Neural crest cell (in vitro differentiated cells): ENCODE measurements at regions not wholly inside any gene's neighbourhood (a gene's known extent, or its start where the extent isn't known, plus 50 kb on each side); places are given as distances from the start of the nearest gene placed in this dataset.

Experiments used
- DNase-seq: peaks from one replicate; pipeline ENCODE4 v3.0.0; 2021; ENCODE audit warnings: low read depth, mixed read lengths, low spot score
- H3K27ac Mint-ChIP-seq: one replicate; pipeline ENCODE4 v1.8.0; 2021; ENCODE audit warnings: mild to moderate bottlenecking, mixed read lengths; ENCODE audit not compliant: unreplicated experiment
- H3K27me3 Mint-ChIP-seq: 2 replicates; pipeline ENCODE4 v1.8.0; 2021; ENCODE audit warnings: low read depth, mild to moderate bottlenecking, mixed read lengths
- H3K36me3 Mint-ChIP-seq: 2 replicates; pipeline ENCODE4 v1.8.0; 2021; ENCODE audit warnings: low read depth, mild to moderate bottlenecking, mixed read lengths
- H3K4me1 Mint-ChIP-seq: 2 replicates; pipeline ENCODE4 v1.8.0; 2021; ENCODE audit warnings: mixed read lengths
- H3K4me3 Mint-ChIP-seq: one replicate; pipeline ENCODE4 v1.8.0; 2021; ENCODE audit warnings: mild to moderate bottlenecking, mixed read lengths
- H3K9me3 Mint-ChIP-seq: 2 replicates; pipeline ENCODE4 v1.8.0; 2021; ENCODE audit warnings: mixed read lengths
- TF ChIP-seq, protein P1 (sequence below): fragments of 200-600 bp; sonication (generic); conservative IDR thresholded peaks from 2 replicates; pipeline ENCODE4 v1.5.0; 2021; ENCODE audit warnings: antibody characterized with exemption, mild to moderate bottlenecking

DNA sequence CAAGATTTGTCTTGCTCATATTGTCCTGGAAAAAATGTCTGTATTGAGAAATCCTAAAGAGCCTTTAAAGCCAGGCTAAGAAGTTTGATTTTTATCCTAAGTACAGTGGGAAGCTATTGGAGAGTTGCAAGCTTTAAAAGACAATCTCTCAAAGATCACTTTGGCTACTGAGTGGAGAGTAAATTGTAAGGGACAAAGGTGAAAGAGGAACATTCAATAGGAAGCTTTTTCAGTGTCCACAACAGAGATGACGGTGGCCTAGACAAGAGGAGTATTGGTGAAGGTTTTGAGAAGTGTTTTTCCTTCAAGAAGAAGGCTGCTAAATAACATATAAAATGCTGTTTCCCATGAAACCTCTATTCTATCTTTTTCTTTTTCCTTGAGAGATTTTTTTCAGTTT, 249.5 kb upstream of the IL12A start:
- H3K27ac Mint-ChIP-seq = no peak overlapping the region
- no peaks in the 10 kb centered on the region for H3K9me3 Mint-ChIP-seq
- TF ChIP-seq, protein P1, sequence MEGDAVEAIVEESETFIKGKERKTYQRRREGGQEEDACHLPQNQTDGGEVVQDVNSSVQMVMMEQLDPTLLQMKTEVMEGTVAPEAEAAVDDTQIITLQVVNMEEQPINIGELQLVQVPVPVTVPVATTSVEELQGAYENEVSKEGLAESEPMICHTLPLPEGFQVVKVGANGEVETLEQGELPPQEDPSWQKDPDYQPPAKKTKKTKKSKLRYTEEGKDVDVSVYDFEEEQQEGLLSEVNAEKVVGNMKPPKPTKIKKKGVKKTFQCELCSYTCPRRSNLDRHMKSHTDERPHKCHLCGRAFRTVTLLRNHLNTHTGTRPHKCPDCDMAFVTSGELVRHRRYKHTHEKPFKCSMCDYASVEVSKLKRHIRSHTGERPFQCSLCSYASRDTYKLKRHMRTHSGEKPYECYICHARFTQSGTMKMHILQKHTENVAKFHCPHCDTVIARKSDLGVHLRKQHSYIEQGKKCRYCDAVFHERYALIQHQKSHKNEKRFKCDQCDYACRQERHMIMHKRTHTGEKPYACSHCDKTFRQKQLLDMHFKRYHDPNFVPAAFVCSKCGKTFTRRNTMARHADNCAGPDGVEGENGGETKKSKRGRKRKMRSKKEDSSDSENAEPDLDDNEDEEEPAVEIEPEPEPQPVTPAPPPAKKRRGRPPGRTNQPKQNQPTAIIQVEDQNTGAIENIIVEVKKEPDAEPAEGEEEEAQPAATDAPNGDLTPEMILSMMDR = no peak
- H3K4me3 Mint-ChIP-seq = no peak overlapping the region
- H3K4me1 Mint-ChIP-seq = no peaks in the 10 kb centered on the region
- H3K27me3 Mint-ChIP-seq = no peaks in the 10 kb centered on the region
- DNase-seq = no peak
- no peaks in the 10 kb centered on the region for H3K36me3 Mint-ChIP-seq

DNA sequence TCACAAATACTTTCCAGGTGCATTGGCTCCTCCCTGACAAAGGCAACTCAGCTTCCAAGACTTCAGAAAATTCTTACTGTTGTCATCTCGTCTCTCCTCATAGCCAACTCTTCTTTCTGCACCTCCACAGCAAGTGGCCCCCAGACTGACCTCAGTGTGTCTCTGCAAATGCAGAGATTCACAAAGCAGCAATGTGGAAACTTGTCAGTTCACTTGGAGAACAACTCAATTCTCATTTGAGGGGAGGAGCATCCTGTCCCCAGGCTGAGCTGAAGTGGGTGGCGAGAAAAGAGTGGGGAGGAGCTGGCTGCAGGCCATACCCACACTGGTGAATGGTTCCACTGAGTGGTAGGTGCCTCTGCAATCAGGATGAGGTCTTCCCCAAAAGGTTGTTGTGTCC, 248.7 kb upstream of the IL12A start:
- Mint-ChIP-seq H3K4me1 (no peaks in the 10 kb centered on the region), H3K9me3 (no peaks in the 10 kb centered on the region), H3K27ac (no peak overlapping the region), H3K4me3 (no peak overlapping the region), H3K36me3 (no peaks in the 10 kb centered on the region), H3K27me3 (no peaks in the 10 kb centered on the region)
- no peak for DNase-seq
- TF ChIP-seq, protein P1 = no peak

DNA sequence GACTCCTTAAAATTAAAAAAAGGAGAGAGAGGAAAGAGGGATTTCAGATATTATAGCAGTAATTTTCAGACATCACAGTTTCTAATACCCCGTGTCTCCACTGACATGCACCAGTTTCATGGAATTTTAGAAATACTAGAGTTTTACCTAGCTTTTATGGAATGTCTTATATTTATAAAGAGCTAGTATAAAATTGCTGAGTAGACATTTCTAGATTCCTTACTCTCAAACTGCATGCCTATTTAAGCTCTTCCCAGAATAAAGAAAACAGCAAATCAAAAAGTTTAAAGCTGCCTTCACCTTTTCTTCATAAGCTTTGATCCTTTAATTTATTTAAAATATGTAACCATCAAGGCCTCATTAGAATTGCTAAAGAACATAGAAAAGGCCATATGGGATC, 247.4 kb upstream of the IL12A start:
- no peak for DNase-seq
- H3K9me3 Mint-ChIP-seq = no peaks in the 10 kb centered on the region
- no peaks in the 10 kb centered on the region for H3K4me1 Mint-ChIP-seq
- no peaks in the 10 kb centered on the region for H3K27me3 Mint-ChIP-seq
- TF ChIP-seq, protein P1 = no peak
- H3K36me3 Mint-ChIP-seq = no peaks in the 10 kb centered on the region
- no peak overlapping the region for H3K4me3 Mint-ChIP-seq
- H3K27ac Mint-ChIP-seq = no peak overlapping the region

DNA sequence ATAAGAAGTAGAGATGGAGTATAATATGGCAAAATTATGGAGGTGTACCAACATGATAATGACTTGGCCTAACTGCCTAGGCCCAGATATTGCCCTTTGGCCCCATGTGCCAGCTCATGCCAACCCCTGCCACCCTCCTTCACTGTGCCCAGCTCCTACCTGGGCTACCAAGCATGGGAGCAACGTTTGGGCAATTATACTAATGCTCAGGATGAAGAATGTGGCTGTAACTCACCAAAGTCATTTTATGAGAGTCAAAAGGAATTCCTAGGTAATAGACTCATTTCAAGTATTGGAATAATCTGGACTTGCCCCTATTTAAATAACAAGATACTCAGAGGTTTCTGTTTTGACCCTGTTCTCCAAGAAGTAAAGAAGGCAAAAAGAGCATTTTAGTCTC, 240.2 kb upstream of the IL12A start:
- TF ChIP-seq, protein P1 = no peak
- Mint-ChIP-seq H3K4me1 (no peaks in the 10 kb centered on the region), H3K36me3 (no peaks in the 10 kb centered on the region), H3K9me3 (no peaks in the 10 kb centered on the region), H3K27me3 (no peaks in the 10 kb centered on the region), H3K4me3 (no peak overlapping the region), H3K27ac (no peak overlapping the region)
- no peak for DNase-seq

DNA sequence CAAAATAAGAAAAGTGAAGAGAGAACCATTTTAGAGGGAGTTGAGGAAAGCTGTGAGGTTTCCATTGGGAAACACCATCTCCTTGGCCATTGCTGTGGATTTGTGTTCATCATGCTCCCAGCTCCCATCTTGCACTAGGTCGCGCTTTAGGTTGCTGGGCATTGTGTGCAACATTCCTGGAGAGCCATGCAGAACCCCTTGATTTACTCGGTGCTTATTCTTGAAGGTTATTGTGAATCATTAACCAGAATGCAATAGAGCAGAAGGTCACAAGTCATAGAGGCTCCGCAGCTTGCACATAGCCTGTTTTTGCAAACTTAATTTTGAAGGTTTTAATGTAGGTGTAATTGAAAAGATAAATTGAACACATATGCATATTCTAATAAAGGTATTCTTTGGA, 239.2 kb upstream of the IL12A start:
- no peaks in the 10 kb centered on the region for H3K36me3 Mint-ChIP-seq
- TF ChIP-seq, protein P1 = no peak
- H3K9me3 Mint-ChIP-seq = no peaks in the 10 kb centered on the region
- no peak overlapping the region for H3K4me3 Mint-ChIP-seq
- DNase-seq = no peak
- no peaks in the 10 kb centered on the region for H3K4me1 Mint-ChIP-seq
- no peaks in the 10 kb centered on the region for H3K27me3 Mint-ChIP-seq
- H3K27ac Mint-ChIP-seq = no peak overlapping the region

DNA sequence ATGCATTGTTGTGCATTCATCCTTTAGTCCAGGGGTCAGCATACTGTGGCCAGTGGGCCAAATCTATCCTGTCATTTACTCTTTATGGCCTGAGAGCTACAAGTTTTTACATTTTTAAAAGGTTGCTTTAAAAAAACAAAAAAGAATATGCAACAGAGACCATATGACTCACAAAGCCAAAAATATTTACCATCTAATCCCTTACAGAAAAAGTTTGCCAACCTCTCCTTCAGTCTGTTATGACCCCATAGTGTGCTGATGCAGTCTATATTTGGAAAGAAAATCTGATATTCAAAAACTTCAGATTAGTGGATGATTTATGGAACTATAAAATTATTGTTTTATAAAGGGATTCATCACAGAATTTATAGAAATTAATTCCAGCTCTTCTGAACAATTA, 237.5 kb upstream of the IL12A start:
- peaks cover 2% of the 10 kb centered on the region for H3K36me3 Mint-ChIP-seq
- TF ChIP-seq, protein P1 = no peak
- no peak for DNase-seq
- H3K4me1 Mint-ChIP-seq = no peaks in the 10 kb centered on the region
- no peak overlapping the region for H3K27ac Mint-ChIP-seq
- peaks cover 3% of the 10 kb centered on the region for H3K9me3 Mint-ChIP-seq
- H3K4me3 Mint-ChIP-seq = no peak overlapping the region
- no peaks in the 10 kb centered on the region for H3K27me3 Mint-ChIP-seq
